A549 (cell line): ENCODE measurements at regions not wholly inside any gene's neighbourhood (a gene's known extent, or its start where the extent isn't known, plus 50 kb on each side); places are given as distances from the start of the nearest gene placed in this dataset.

Experiments
- ATAC-seq, 2 experiments: fragments of 200-7000 bp in 1 of 2; fragments of >200 bp in 1 of 2; cut with Nextera tagmentation in 1 of 2; cut with Tn5 transposase in 1 of 2; 3 replicates each; pipeline versions ENCODE4 v1.8.0 to v1.9.1; 2018 to 2020; ENCODE audit warnings: mild to moderate bottlenecking in 1 of 2, moderate library complexity in 1 of 2
- CTCF ChIA-PET: fragments of 300-600 bp; sonication (Branson Sonifier 250); formaldehyde crosslinking; extraction: SDS; loops from one replicate; lab custom pipeline; 2021; ENCODE audit warnings: antibody characterized with exemption, inconsistent platforms; lab: Yijun Ruan, JAX
- POLR2A ChIA-PET: fragments of 350-600 bp; formaldehyde crosslinking; extraction: SDS; loops from one replicate; lab custom pipeline; 2021; ENCODE audit warnings: antibody characterized with exemption, inconsistent platforms; lab: Yijun Ruan, JAX
- DNase-seq, 2 experiments: peaks; one replicate each; pipeline versions ENCODE4 v3.0.0 to v3.0.0-alpha.2; 2011 to 2016; ENCODE audit warnings: low read depth in 1 of 2, low spot score in 1 of 2
- FAIRE-seq: peaks from 2 replicates; lab custom pipeline; 2011; peaks lifted over from hg19 to GRCh38; lab: Jason Lieb, UNC
- H3K27ac ChIP-seq, 2 experiments: fragments of >200 bp; sonication (Bioruptor Twin); formaldehyde crosslinking; 3 replicates each; pipeline ENCODE4 v1.5.1; 2016 to 2017
- H3K4me1 ChIP-seq: fragments of >200 bp; sonication (Bioruptor Twin); formaldehyde crosslinking; 3 replicates; pipeline ENCODE4 v1.6.1; 2016
- H3K4me2 ChIP-seq: fragments of >200 bp; sonication (Bioruptor Twin); formaldehyde crosslinking; 3 replicates; pipeline ENCODE4 v1.6.1; 2016
- H3K4me3 ChIP-seq: fragments of >200 bp; sonication (Bioruptor Twin); formaldehyde crosslinking; 3 replicates; pipeline ENCODE4 v1.5.1; 2016
- H3K9me3 ChIP-seq: fragments of >200 bp; sonication (Bioruptor Twin); formaldehyde crosslinking; 3 replicates; pipeline ENCODE4 v1.6.1; 2016
- CEBPB ChIP-seq, 2 experiments: fragments of >200 bp in 1 of 2; sonication (Bioruptor Twin) in 1 of 2; formaldehyde crosslinking in 1 of 2; IDR thresholded peaks; 2 replicates each; pipeline ENCODE4 v1.6.1; 2012 to 2016
- CHD4 ChIP-seq: fragments of 200-600 bp; sonication (generic); IDR thresholded peaks from 2 replicates; pipeline ENCODE4 v1.6.1; 2016; ENCODE audit warnings: antibody characterized with exemption, mild to moderate bottlenecking, borderline replicate concordance
- FOSB ChIP-seq: fragments of 250-450 bp; sonication (Bioruptor Pico); IDR thresholded peaks from 2 replicates; pipeline ENCODE4 v1.5.0; 2020; ENCODE audit warnings: mild to moderate bottlenecking, moderate library complexity
- GATA3 ChIP-seq: IDR thresholded peaks from 2 replicates; pipeline ENCODE4 v1.6.1; 2012; ENCODE audit warnings: borderline replicate concordance
- HDAC2 ChIP-seq: fragments of 200-600 bp; sonication (generic); IDR thresholded peaks from 2 replicates; pipeline ENCODE4 v1.6.1; 2016
- HOXA7 ChIP-seq: fragments of 250-450 bp; sonication (Bioruptor Pico); IDR thresholded peaks from 2 replicates; pipeline ENCODE4 v1.5.0; 2020; ENCODE audit warnings: mild to moderate bottlenecking, moderate library complexity
- HOXB13 ChIP-seq: fragments of 250-450 bp; sonication (Bioruptor Pico); IDR thresholded peaks from 2 replicates; pipeline ENCODE4 v1.5.0; 2020; ENCODE audit warnings: low read depth, mild to moderate bottlenecking, moderate library complexity
- JUN ChIP-seq, 2 experiments: fragments of >200 bp; sonication (Bioruptor Twin); formaldehyde crosslinking; IDR thresholded peaks; 2 replicates in 1 of 2; 3 replicates in 1 of 2; pipeline ENCODE4 v1.6.1; 2016 to 2017
- JUNB ChIP-seq: fragments of >200 bp; sonication (Bioruptor Twin); formaldehyde crosslinking; IDR thresholded peaks from 2 replicates; pipeline ENCODE4 v1.6.1; 2016
- KDM1A ChIP-seq: fragments of 200-600 bp; sonication (generic); IDR thresholded peaks from 2 replicates; pipeline ENCODE4 v1.6.1; 2016; ENCODE audit warnings: low read depth, mild to moderate bottlenecking
- NFE2L2 ChIP-seq: fragments of 150-350 bp; conservative IDR thresholded peaks from 2 replicates; pipeline ENCODE4 v1.6.1; 2014; ENCODE audit warnings: low read length
- NPAS2 ChIP-seq: fragments of 250-450 bp; sonication (Bioruptor Pico); IDR thresholded peaks from 2 replicates; pipeline ENCODE4 v1.8.0; 2022; ENCODE audit warnings: mild to moderate bottlenecking, moderate library complexity, borderline replicate concordance
- PHF8 ChIP-seq: fragments of 200-600 bp; sonication (generic); IDR thresholded peaks from 2 replicates; pipeline ENCODE4 v1.6.1; 2016; ENCODE audit warnings: low read depth, mild to moderate bottlenecking, antibody characterized with exemption, moderate library complexity, borderline replicate concordance
- POLR2AphosphoS2 ChIP-seq: conservative IDR thresholded peaks from 2 replicates; pipeline ENCODE4 v1.6.1; 2012; ENCODE audit warnings: low read length, improper control_type of control experiment, inconsistent platforms
- RNF2 ChIP-seq: fragments of 200-600 bp; sonication (generic); IDR thresholded peaks from 2 replicates; pipeline ENCODE4 v1.6.1; 2016; ENCODE audit warnings: low read depth, mild to moderate bottlenecking, antibody characterized with exemption, moderate library complexity, borderline replicate concordance
- SMC3 ChIP-seq: fragments of >200 bp; sonication (Bioruptor Twin); formaldehyde crosslinking; IDR thresholded peaks from 3 replicates; pipeline ENCODE4 v1.6.1; 2018; ENCODE audit warnings: inconsistent platforms
- SREBF2 ChIP-seq: fragments of 450-650 bp; IDR thresholded peaks from 2 replicates; pipeline ENCODE4 v1.6.1; 2014; ENCODE audit warnings: mild to moderate bottlenecking, moderate library complexity
- TP53 ChIP-seq: fragments of 250-450 bp; sonication (Bioruptor Pico); IDR thresholded peaks from 2 replicates; pipeline ENCODE4 v1.5.0; 2021; ENCODE audit warnings: mild to moderate bottlenecking, moderate library complexity
- ZFP36 ChIP-seq: fragments of 450-650 bp; IDR thresholded peaks from 2 replicates; pipeline ENCODE4 v1.6.1; 2014; ENCODE audit warnings: borderline replicate concordance; ENCODE audit not compliant: partially characterized antibody
- ZNF302 ChIP-seq: fragments of 250-450 bp; sonication (Bioruptor Pico); IDR thresholded peaks from 2 replicates; pipeline ENCODE4 v1.9.0; 2021; ENCODE audit warnings: inconsistent platforms, mild to moderate bottlenecking, moderate library complexity
- WGBS: methylation state at CpG from one replicate; pipeline ENCODE4 v1.1.6; 2017; ENCODE audit errors: missing lambda C conversion rate; 5-methylcytosine and 5-hydroxymethylcytosine counted together
- TF ChIP-seq, protein P1 (sequence below): fragments of >200 bp; sonication (Bioruptor Twin); formaldehyde crosslinking; IDR thresholded peaks from 3 replicates; pipeline ENCODE4 v1.5.1; 2016
- TF ChIP-seq, protein P2 (sequence below): IDR thresholded peaks from 2 replicates; pipeline ENCODE4 v1.6.1; 2012
- TF ChIP-seq, protein P3 (sequence below): fragments of >200 bp; sonication (Bioruptor Twin); formaldehyde crosslinking; IDR thresholded peaks from 2 replicates; pipeline ENCODE4 v1.6.1; 2016
- TF ChIP-seq, protein P4 (sequence below): IDR thresholded peaks from 2 replicates; pipeline ENCODE4 v1.6.1; 2012; ENCODE audit warnings: low read depth, borderline replicate concordance
- TF ChIP-seq, protein P5 (sequence below): fragments of 200-600 bp; sonication (generic); IDR thresholded peaks from 2 replicates; pipeline ENCODE4 v1.6.1; 2016; ENCODE audit warnings: antibody characterized with exemption, mild to moderate bottlenecking, moderate library complexity

DNA sequence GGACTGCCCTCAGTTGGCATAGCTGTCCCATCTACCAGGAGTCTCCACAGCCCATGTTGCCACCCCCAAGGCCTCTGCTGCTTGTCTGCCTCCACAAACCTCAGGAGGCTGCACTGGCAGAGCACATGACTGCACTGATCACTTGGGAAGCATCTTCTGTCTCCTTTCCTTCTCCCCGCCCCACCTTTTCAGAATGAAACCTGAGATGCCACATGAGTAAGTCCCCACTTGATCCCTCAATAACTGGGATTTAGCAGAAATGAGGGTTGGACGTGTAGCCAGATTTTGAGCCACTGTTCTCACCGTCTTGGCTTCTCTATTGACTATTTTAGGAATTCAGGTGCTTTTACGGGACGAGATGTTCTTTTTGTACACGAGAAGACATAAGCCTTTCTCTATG, 328.4 kb downstream of the CDC5L start:
- ATAC-seq: no peak
- no peak overlapping the region for H3K4me3 ChIP-seq
- no peak for DNase-seq
- CTCF ChIA-PET: interaction anchor here (1.0 kb wide), 1 partner anchor 240 kb away, joined by 3 read pairs; no protein-coding TSS in a partner anchor
- H3K9me3 ChIP-seq: no peaks in the 10 kb centered on the region
- H3K4me1 ChIP-seq: no peaks in the 10 kb centered on the region
- no peak overlapping the region for H3K27ac ChIP-seq
- POLR2A ChIA-PET: no interaction called here
- no peak for FAIRE-seq
- 46% methylated on average over 6 of the region's 6 CpGs for WGBS
- TF ChIP-seq ZFP36: no peak
- TF ChIP-seq GATA3: no peak
- TF ChIP-seq, protein P1, sequence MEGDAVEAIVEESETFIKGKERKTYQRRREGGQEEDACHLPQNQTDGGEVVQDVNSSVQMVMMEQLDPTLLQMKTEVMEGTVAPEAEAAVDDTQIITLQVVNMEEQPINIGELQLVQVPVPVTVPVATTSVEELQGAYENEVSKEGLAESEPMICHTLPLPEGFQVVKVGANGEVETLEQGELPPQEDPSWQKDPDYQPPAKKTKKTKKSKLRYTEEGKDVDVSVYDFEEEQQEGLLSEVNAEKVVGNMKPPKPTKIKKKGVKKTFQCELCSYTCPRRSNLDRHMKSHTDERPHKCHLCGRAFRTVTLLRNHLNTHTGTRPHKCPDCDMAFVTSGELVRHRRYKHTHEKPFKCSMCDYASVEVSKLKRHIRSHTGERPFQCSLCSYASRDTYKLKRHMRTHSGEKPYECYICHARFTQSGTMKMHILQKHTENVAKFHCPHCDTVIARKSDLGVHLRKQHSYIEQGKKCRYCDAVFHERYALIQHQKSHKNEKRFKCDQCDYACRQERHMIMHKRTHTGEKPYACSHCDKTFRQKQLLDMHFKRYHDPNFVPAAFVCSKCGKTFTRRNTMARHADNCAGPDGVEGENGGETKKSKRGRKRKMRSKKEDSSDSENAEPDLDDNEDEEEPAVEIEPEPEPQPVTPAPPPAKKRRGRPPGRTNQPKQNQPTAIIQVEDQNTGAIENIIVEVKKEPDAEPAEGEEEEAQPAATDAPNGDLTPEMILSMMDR: no peak
- TF ChIP-seq JUN (IDR thresholded peaks at IDR 0.05): no peak
- no peak for TF ChIP-seq KDM1A
- TF ChIP-seq HDAC2: no peak
- TF ChIP-seq, protein P2, sequence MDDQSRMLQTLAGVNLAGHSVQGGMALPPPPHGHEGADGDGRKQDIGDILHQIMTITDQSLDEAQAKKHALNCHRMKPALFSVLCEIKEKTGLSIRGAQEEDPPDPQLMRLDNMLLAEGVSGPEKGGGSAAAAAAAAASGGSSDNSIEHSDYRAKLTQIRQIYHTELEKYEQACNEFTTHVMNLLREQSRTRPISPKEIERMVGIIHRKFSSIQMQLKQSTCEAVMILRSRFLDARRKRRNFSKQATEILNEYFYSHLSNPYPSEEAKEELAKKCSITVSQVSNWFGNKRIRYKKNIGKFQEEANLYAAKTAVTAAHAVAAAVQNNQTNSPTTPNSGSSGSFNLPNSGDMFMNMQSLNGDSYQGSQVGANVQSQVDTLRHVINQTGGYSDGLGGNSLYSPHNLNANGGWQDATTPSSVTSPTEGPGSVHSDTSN: no peak
- no peak for TF ChIP-seq HOXB13 (CRISPR knock-in tag)
- no peak for TF ChIP-seq TP53 (CRISPR knock-in tag)
- TF ChIP-seq FOSB (CRISPR knock-in tag): no peak
- TF ChIP-seq, protein P3, sequence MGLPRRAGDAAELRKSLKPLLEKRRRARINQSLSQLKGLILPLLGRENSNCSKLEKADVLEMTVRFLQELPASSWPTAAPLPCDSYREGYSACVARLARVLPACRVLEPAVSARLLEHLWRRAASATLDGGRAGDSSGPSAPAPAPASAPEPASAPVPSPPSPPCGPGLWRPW: no peak
- TF ChIP-seq NFE2L2: no peak
- TF ChIP-seq JUNB: no peak
- no peak for TF ChIP-seq HOXA7 (CRISPR knock-in tag)
- TF ChIP-seq SMC3: no peak
- TF ChIP-seq, protein P4, sequence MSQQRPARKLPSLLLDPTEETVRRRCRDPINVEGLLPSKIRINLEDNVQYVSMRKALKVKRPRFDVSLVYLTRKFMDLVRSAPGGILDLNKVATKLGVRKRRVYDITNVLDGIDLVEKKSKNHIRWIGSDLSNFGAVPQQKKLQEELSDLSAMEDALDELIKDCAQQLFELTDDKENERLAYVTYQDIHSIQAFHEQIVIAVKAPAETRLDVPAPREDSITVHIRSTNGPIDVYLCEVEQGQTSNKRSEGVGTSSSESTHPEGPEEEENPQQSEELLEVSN: no peak
- TF ChIP-seq PHF8: no peak
- TF ChIP-seq, all 56 proteins: peak for 0
- no peak overlapping the region for H3K4me2 ChIP-seq

DNA sequence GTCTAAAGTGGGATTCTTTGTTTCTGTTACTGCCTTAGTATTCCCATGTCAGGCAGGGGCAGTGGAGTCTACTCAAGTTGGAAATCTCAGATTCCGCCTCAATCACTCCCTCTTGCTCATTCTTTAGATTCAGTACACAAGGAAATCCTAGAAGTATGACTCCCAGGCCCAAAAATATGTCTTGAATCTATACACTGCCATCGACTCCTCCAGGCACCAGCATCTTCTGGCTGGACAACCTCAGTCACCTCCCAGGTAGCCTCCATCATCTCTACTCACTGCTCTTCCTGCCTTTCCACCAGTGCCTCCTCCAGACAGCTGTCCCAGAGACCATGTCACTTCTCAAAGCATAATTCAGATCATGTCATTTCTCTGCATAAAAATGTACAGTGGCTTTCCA, 329.9 kb downstream of the CDC5L start:
- ChIA-PET CTCF (no interaction called here), POLR2A (no interaction called here)
- TF ChIP-seq NPAS2 (CRISPR knock-in tag): no peak
- no peak for TF ChIP-seq CEBPB (IDR thresholded peaks at IDR 0.05)
- TF ChIP-seq, protein P5, sequence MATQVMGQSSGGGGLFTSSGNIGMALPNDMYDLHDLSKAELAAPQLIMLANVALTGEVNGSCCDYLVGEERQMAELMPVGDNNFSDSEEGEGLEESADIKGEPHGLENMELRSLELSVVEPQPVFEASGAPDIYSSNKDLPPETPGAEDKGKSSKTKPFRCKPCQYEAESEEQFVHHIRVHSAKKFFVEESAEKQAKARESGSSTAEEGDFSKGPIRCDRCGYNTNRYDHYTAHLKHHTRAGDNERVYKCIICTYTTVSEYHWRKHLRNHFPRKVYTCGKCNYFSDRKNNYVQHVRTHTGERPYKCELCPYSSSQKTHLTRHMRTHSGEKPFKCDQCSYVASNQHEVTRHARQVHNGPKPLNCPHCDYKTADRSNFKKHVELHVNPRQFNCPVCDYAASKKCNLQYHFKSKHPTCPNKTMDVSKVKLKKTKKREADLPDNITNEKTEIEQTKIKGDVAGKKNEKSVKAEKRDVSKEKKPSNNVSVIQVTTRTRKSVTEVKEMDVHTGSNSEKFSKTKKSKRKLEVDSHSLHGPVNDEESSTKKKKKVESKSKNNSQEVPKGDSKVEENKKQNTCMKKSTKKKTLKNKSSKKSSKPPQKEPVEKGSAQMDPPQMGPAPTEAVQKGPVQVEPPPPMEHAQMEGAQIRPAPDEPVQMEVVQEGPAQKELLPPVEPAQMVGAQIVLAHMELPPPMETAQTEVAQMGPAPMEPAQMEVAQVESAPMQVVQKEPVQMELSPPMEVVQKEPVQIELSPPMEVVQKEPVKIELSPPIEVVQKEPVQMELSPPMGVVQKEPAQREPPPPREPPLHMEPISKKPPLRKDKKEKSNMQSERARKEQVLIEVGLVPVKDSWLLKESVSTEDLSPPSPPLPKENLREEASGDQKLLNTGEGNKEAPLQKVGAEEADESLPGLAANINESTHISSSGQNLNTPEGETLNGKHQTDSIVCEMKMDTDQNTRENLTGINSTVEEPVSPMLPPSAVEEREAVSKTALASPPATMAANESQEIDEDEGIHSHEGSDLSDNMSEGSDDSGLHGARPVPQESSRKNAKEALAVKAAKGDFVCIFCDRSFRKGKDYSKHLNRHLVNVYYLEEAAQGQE: no peak
- no peak for TF ChIP-seq KDM1A
- TF ChIP-seq ZNF302: no peak
- no peak for TF ChIP-seq JUN (IDR thresholded peaks at IDR 0.05)
- TF ChIP-seq CHD4: no peak
- no peak for TF ChIP-seq SREBF2
- TF ChIP-seq POLR2AphosphoS2: no peak
- no peak for TF ChIP-seq JUNB
- no peak for TF ChIP-seq RNF2
- TF ChIP-seq HOXA7 (CRISPR knock-in tag): no peak
- Histone ChIP-seq H3K27ac (no peak overlapping the region), H3K4me3 (no peak overlapping the region), H3K4me2 (no peak overlapping the region), H3K4me1 (no peaks in the 10 kb centered on the region), H3K9me3 (no peaks in the 10 kb centered on the region)
- FAIRE-seq (no peak), DNase-seq (no peak), ATAC-seq (no peak)
- WGBS: 28% methylated on average over 2 of the region's 2 CpGs
